DND-41 (cell line): ENCODE measurements at regions not wholly inside any gene's neighbourhood (a gene's known extent, or its start where the extent isn't known, plus 50 kb on each side); places are given as distances from the start of the nearest gene placed in this dataset.

Experiments
- ATAC-seq: fragments of 200-7000 bp; cut with Tn5 transposase; 3 replicates; pipeline ENCODE4 v1.9.1; 2021; ENCODE audit warnings: low read depth; ENCODE audit not compliant: insufficient read depth
- DNase-seq: peaks from one replicate; pipeline ENCODE4 v3.0.0-alpha.2; 2020
- H2AFZ ChIP-seq: 2 replicates; pipeline ENCODE4 v1.6.0; 2012; ENCODE audit warnings: low read depth, low read length
- H3K27ac ChIP-seq: 2 replicates; pipeline ENCODE4 v1.5.1; 2012; ENCODE audit warnings: low read length, inconsistent platforms
- H3K27me3 ChIP-seq: fragments of 200-600 bp; sonication (generic); 2 replicates; pipeline ENCODE4 v1.6.0; 2012; ENCODE audit warnings: low read length, mild to moderate bottlenecking, inconsistent platforms; ENCODE audit not compliant: insufficient read depth, poor library complexity
- H3K36me3 ChIP-seq: 2 replicates; pipeline ENCODE4 v1.5.1; 2012; ENCODE audit warnings: low read length, inconsistent platforms; ENCODE audit not compliant: insufficient read depth
- H3K4me1 ChIP-seq: 2 replicates; pipeline ENCODE4 v1.5.1; 2012; ENCODE audit warnings: mild to moderate bottlenecking, low read length; ENCODE audit not compliant: insufficient read depth
- H3K4me2 ChIP-seq: 2 replicates; pipeline ENCODE4 v1.6.0; 2012; ENCODE audit warnings: mild to moderate bottlenecking, moderate library complexity, low read length, inconsistent platforms; ENCODE audit not compliant: insufficient read depth
- H3K4me3 ChIP-seq, 2 experiments: fragments of 200-600 bp in 1 of 2; shearing (Covaris generic) in 1 of 2; 2 replicates each; pipeline ENCODE4 v1.5.1; 2012 to 2016; ENCODE audit warnings: inconsistent platforms in 2 of 2, low read length in 2 of 2, mild to moderate bottlenecking in 2 of 2, low read depth in 1 of 2, moderate library complexity in 1 of 2
- H3K79me2 ChIP-seq: 2 replicates; pipeline ENCODE4 v1.6.0; 2012; ENCODE audit warnings: low read length, inconsistent platforms; ENCODE audit not compliant: insufficient read depth
- H3K9ac ChIP-seq: 2 replicates; pipeline ENCODE4 v1.6.0; 2012; ENCODE audit warnings: low read depth, mild to moderate bottlenecking, inconsistent platforms, low read length, moderate library complexity
- H3K9me3 ChIP-seq: 2 replicates; pipeline ENCODE4 v1.5.1; 2012; ENCODE audit warnings: low read length, moderate library complexity, mild to moderate bottlenecking, inconsistent platforms; ENCODE audit not compliant: insufficient read depth, severe bottlenecking
- H4K20me1 ChIP-seq: 2 replicates; pipeline ENCODE4 v1.6.0; 2012; ENCODE audit warnings: low read length; ENCODE audit not compliant: insufficient read depth
- EZH2 ChIP-seq: IDR thresholded peaks from 3 replicates; pipeline ENCODE4 v1.6.1; 2012; ENCODE audit warnings: borderline replicate concordance, low read depth, mild to moderate bottlenecking, moderate library complexity, low read length, inconsistent platforms; ENCODE audit not compliant: severe bottlenecking
- TF ChIP-seq, protein P1 (sequence below): IDR thresholded peaks from 2 replicates; pipeline ENCODE4 v1.5.1; 2012; ENCODE audit warnings: borderline replicate concordance, low read length, moderate library complexity, mild to moderate bottlenecking; ENCODE audit not compliant: poor library complexity, severe bottlenecking; ENCODE audit errors: extremely low read depth

DNA sequence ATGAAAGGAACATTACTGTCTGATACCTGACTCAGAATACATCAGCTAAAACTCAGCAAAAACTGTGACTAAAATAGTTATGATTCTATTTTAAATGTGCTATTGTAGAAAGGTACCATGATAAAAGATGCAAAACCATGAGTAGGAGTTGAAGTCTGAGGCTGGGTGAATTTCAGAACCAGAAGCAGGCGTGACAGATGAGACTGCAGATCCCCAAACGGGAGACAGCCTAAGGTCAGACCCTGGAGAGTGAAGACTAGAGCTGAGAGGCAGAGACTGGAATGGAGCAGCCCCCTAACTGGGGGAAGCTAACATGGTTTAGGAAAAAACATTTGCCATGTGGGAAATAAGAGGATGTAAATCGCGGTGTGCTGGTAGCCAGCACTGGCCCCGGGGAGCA is 275.8 kb downstream of the POM121L12 start:
- no peak for TF ChIP-seq EZH2
- TF ChIP-seq, protein P1, sequence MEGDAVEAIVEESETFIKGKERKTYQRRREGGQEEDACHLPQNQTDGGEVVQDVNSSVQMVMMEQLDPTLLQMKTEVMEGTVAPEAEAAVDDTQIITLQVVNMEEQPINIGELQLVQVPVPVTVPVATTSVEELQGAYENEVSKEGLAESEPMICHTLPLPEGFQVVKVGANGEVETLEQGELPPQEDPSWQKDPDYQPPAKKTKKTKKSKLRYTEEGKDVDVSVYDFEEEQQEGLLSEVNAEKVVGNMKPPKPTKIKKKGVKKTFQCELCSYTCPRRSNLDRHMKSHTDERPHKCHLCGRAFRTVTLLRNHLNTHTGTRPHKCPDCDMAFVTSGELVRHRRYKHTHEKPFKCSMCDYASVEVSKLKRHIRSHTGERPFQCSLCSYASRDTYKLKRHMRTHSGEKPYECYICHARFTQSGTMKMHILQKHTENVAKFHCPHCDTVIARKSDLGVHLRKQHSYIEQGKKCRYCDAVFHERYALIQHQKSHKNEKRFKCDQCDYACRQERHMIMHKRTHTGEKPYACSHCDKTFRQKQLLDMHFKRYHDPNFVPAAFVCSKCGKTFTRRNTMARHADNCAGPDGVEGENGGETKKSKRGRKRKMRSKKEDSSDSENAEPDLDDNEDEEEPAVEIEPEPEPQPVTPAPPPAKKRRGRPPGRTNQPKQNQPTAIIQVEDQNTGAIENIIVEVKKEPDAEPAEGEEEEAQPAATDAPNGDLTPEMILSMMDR, result no peak
- no peak overlapping the region for H3K4me3 ChIP-seq

DNA sequence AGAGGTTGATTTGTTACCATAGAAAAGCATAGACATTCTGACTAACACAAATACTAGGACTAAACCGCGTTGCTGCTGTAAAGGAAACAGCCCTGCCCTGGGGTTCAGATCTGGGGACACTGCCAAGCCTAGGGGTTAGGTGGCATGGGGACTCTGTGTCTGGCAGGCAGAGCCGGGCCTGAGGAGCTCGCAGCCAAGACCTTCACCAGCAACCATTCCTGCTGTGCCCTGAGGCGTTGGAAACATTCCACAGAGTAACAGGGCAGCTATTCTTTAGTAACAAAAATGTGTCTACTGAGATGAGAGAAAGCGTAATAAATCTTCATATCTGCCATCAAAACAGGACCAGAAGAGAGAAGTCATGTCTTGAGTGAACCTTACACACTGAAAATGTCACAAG is 280.5 kb downstream of the POM121L12 start:
- Histone ChIP-seq H3K27me3 (no peaks in the 10 kb centered on the region), H3K4me3 (no peak overlapping the region), H3K9me3 (no peaks in the 10 kb centered on the region), H3K36me3 (no peaks in the 10 kb centered on the region), H4K20me1 (no peaks in the 10 kb centered on the region), H3K4me2 (no peak overlapping the region), H3K79me2 (no peaks in the 10 kb centered on the region), H3K4me1 (no peaks in the 10 kb centered on the region), H2AFZ (no peak overlapping the region), H3K27ac (no peak overlapping the region), H3K9ac (no peak overlapping the region)
- ATAC-seq (no peak), DNase-seq (no peak)
- no peak for TF ChIP-seq EZH2
- TF ChIP-seq, protein P1, result no peak

More for the DNA sequence above, 275.8 kb downstream of the POM121L12 start:
- H3K4me2 ChIP-seq, result no peak overlapping the region
- H3K27ac ChIP-seq, result no peak overlapping the region
- ATAC-seq, result no peak
- no peaks in the 10 kb centered on the region for H3K4me1 ChIP-seq
- DNase-seq, result no peak
- no peak overlapping the region for H2AFZ ChIP-seq
- H3K27me3 ChIP-seq, result no peaks in the 10 kb centered on the region
- H3K9me3 ChIP-seq, result no peaks in the 10 kb centered on the region
- no peaks in the 10 kb centered on the region for H3K36me3 ChIP-seq
- H4K20me1 ChIP-seq, result no peaks in the 10 kb centered on the region
- no peak overlapping the region for H3K9ac ChIP-seq
- no peaks in the 10 kb centered on the region for H3K79me2 ChIP-seq

GRCh38 chr7:53318566-53318965 is 283.1 kb downstream of the POM121L12 start:
- TF ChIP-seq, protein P1, result no peak
- TF ChIP-seq EZH2, result no peak
- H3K36me3 ChIP-seq, result no peaks in the 10 kb centered on the region
- no peaks in the 10 kb centered on the region for H3K27me3 ChIP-seq
- H3K9ac ChIP-seq, result no peak overlapping the region
- H3K4me2 ChIP-seq, result no peak overlapping the region
- no peaks in the 10 kb centered on the region for H3K9me3 ChIP-seq
- DNase-seq (no peak), ATAC-seq (no peak)
- H3K4me1 ChIP-seq, result no peaks in the 10 kb centered on the region
- no peak overlapping the region for H3K4me3 ChIP-seq
- no peak overlapping the region for H3K27ac ChIP-seq
- H2AFZ ChIP-seq, result no peak overlapping the region
- no peaks in the 10 kb centered on the region for H3K79me2 ChIP-seq
- no peaks in the 10 kb centered on the region for H4K20me1 ChIP-seq

DNA sequence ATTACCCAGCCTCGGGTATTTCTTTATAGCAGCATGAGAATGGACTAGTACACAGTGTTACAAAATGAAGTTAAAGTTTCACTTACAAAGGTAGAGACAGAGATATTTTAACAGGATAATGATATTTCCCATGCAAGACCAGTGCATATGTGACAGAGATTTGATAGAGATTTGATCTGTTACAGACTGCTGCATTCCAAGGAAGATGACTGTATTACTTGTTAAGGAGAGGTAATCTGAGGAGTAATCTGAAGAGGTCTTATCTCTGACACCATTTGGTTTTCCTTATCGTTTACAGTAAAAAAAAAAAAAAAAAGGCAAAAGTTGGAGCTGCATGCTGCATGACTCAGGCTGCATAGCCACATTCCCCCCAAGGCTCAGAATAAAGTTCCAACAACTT is 289.6 kb downstream of the POM121L12 start:
- Histone ChIP-seq H3K9me3 (no peaks in the 10 kb centered on the region), H3K36me3 (no peaks in the 10 kb centered on the region), H3K79me2 (no peaks in the 10 kb centered on the region), H3K4me1 (no peaks in the 10 kb centered on the region), H3K4me3 (no peak overlapping the region), H2AFZ (no peak overlapping the region), H3K4me2 (no peak overlapping the region), H3K27me3 (no peaks in the 10 kb centered on the region), H4K20me1 (no peaks in the 10 kb centered on the region), H3K27ac (no peak overlapping the region), H3K9ac (no peak overlapping the region)
- no peak for ATAC-seq
- no peak for DNase-seq
- TF ChIP-seq, protein P1, result no peak
- no peak for TF ChIP-seq EZH2
